GM13977 (cell line): ENCODE measurements at regions not wholly inside any gene's neighbourhood (a gene's known extent, or its start where the extent isn't known, plus 50 kb on each side); places are given as distances from the start of the nearest gene placed in this dataset.
A peak's percentile ranks its signal among the peaks of the same experiment; 100 is the strongest.

Experiments used
- DNase-seq: peaks from one replicate; pipeline ENCODE4 v3.0.0; 2012; ENCODE audit warnings: low spot score
- CTCF ChIP-seq: IDR thresholded peaks from 2 replicates; pipeline ENCODE4 v1.5.1; 2012; ENCODE audit warnings: mild to moderate bottlenecking, control low read depth; ENCODE audit not compliant: insufficient read depth; ENCODE audit errors: extremely low read depth, missing control alignments
- in situ Hi-C: fragments of 300-500 bp; cut with MboI; formaldehyde crosslinking; loops from one replicate; pipeline ENCODE4 v1.12.0; 2022; ENCODE audit warnings: low sequenced_read_pairs, low pct_unique_long_range_greater_than_20kb, mixed read lengths, inconsistent platforms; ENCODE audit not compliant: unreplicated experiment

- in situ Hi-C loops: no loop called here
- DNase-seq: no peak
- no peak for TF ChIP-seq CTCF
Measured at GRCh38 chr12:45535610-45536180, 193.8 kb upstream of the ARID2 start.

- TF ChIP-seq CTCF: no peak
- no peak for DNase-seq
- in situ Hi-C loops: no loop called here
Measured at GRCh38 chr12:45536284-45536683, 193.2 kb upstream of the ARID2 start.

GRCh38 chr12:45540661-45541341 lies 188.7 kb upstream of the ARID2 start:
- in situ Hi-C loops: loop anchor here (10.0 kb wide), 1 partner anchor 204 kb away; no protein-coding TSS in a partner anchor
- no peak for TF ChIP-seq CTCF
- DNase-seq: no peak

GRCh38 chr12:45543887-45544286 lies 185.6 kb upstream of the ARID2 start:
- peak; percentile 77 for DNase-seq
- in situ Hi-C loops: loop anchor here (10.0 kb wide), 1 partner anchor 201 kb away; no protein-coding TSS in a partner anchor
- peak; percentile 67 for TF ChIP-seq CTCF

- no peak for DNase-seq
- no peak for TF ChIP-seq CTCF
- in situ Hi-C loops: loop anchor here (10.0 kb wide), 1 partner anchor 198 kb away; no protein-coding TSS in a partner anchor
Measured at GRCh38 chr12:45546545-45546944, 183.0 kb upstream of the ARID2 start.

GRCh38 chr12:45547132-45547531 lies 182.4 kb upstream of the ARID2 start:
- no peak for DNase-seq
- in situ Hi-C loops: loop anchor here (10.0 kb wide), 1 partner anchor 198 kb away; no protein-coding TSS in a partner anchor

More at GRCh38 chr12:45547132-45547531, 182.4 kb upstream of the ARID2 start:
- TF ChIP-seq CTCF: no peak
